RWPE2 (cell line): ENCODE measurements at regions not wholly inside any gene's neighbourhood (a gene's known extent, or its start where the extent isn't known, plus 50 kb on each side); places are given as distances from the start of the nearest gene placed in this dataset.

ENCODE experiments used
- ATAC-seq: fragments of 200-7000 bp; cut with Tn5 transposase; 3 replicates; pipeline ENCODE4 v1.9.1; 2021; ENCODE audit warnings: low read depth
- DNase-seq: peaks from one replicate; pipeline ENCODE4 v3.0.0-alpha.2; 2020; ENCODE audit warnings: low spot score
- H3K27ac ChIP-seq: fragments of 450-650 bp; 2 replicates; pipeline ENCODE4 v1.5.1; 2017; ENCODE audit warnings: mild to moderate bottlenecking; ENCODE audit not compliant: poor library complexity, severe bottlenecking
- H3K27me3 ChIP-seq: fragments of 250-450 bp; sonication (Bioruptor Pico); 2 replicates; pipeline ENCODE4 v1.5.1; 2021; ENCODE audit warnings: mild to moderate bottlenecking, moderate library complexity; ENCODE audit not compliant: insufficient read depth, poor library complexity, severe bottlenecking
- H3K36me3 ChIP-seq: fragments of 250-450 bp; sonication (Bioruptor Pico); 2 replicates; pipeline ENCODE4 v1.5.1; 2020; ENCODE audit warnings: low read depth, mild to moderate bottlenecking, moderate library complexity
- H3K4me1 ChIP-seq: fragments of 250-450 bp; sonication (Bioruptor Pico); 2 replicates; pipeline ENCODE4 v1.5.1; 2021; ENCODE audit warnings: mild to moderate bottlenecking, moderate library complexity; ENCODE audit not compliant: insufficient read depth, poor library complexity, severe bottlenecking
- H3K4me3 ChIP-seq: fragments of 250-450 bp; sonication (Bioruptor Pico); 2 replicates; pipeline ENCODE4 v1.5.1; 2021; ENCODE audit warnings: mild to moderate bottlenecking, moderate library complexity; ENCODE audit not compliant: severe bottlenecking
- H3K9me3 ChIP-seq: fragments of 250-450 bp; sonication (Bioruptor Pico); 2 replicates; pipeline ENCODE4 v1.5.1; 2021; ENCODE audit warnings: mild to moderate bottlenecking, moderate library complexity; ENCODE audit not compliant: severe bottlenecking
- CTCF ChIP-seq: fragments of 450-650 bp; IDR thresholded peaks from one replicate; pipeline ENCODE4 v1.5.1; 2017; ENCODE audit warnings: mild to moderate bottlenecking, moderate library complexity; ENCODE audit not compliant: poor library complexity, severe bottlenecking

- Histone ChIP-seq H3K27ac (no peak overlapping the region), H3K4me3 (no peak overlapping the region), H3K27me3 (no peaks in the 10 kb centered on the region), H3K4me1 (no peaks in the 10 kb centered on the region), H3K36me3 (no peaks in the 10 kb centered on the region), H3K9me3 (no peaks in the 10 kb centered on the region)
- ATAC-seq (no peak), DNase-seq (no peak)
- no peak for TF ChIP-seq CTCF
Observed at GRCh38 chr7:116377721-116378120, 121.8 kb upstream of the CAV2 start.

- no peak for TF ChIP-seq CTCF
- DNase-seq (no peak), ATAC-seq (no peak)
- no peaks in the 10 kb centered on the region for H3K4me1 ChIP-seq
- H3K27ac ChIP-seq: no peak overlapping the region
- no peak overlapping the region for H3K4me3 ChIP-seq
- no peaks in the 10 kb centered on the region for H3K9me3 ChIP-seq
- H3K27me3 ChIP-seq: no peaks in the 10 kb centered on the region
- H3K36me3 ChIP-seq: no peaks in the 10 kb centered on the region
Observed at GRCh38 chr7:116380025-116380424, 119.5 kb upstream of the CAV2 start.

GRCh38 chr7:116382375-116382774, 117.2 kb upstream of the CAV2 start:
- H3K36me3 ChIP-seq: no peaks in the 10 kb centered on the region
- ATAC-seq: no peak
- no peak overlapping the region for H3K4me3 ChIP-seq
- H3K4me1 ChIP-seq: no peaks in the 10 kb centered on the region
- TF ChIP-seq CTCF: no peak
- H3K27ac ChIP-seq: no peak overlapping the region
- no peak for DNase-seq
- H3K9me3 ChIP-seq: no peaks in the 10 kb centered on the region
- no peaks in the 10 kb centered on the region for H3K27me3 ChIP-seq

DNA sequence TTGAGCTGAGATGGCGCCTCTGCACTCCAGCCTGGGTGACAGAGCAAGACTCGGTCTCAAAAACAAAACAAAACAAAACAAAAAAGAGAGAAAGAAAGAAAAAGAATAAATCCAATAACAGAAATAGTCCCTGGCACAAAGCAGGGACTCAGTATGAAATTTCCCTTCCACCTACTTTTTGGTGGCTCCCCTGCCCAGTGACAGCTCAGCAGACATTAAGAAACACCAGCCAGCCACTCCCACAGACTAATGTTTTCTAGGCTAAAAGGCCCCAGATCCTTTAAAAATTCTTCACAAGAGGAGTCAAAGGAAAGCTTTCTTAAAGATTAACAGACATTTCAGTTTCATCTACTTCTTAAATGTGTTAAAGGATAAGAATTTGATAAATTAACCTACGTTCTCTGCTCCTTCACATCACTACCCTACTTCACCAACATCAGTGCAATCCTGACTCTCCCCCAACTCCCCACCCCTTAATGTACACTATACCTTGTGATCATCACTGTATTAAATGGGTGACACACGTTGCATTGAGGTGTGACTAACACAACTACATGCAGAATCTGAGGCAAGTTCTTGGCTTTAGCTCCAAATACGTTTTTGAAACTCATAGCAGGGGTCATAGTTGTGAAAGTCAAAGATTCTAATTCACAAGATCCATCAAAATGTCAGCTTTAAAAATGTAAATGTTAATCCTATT, 114.5 kb upstream of the CAV2 start:
- H3K27ac ChIP-seq: peak overlapping the region; percentile 2
- no peak for ATAC-seq
- H3K4me3 ChIP-seq: no peak overlapping the region

More for the DNA sequence above, 114.5 kb upstream of the CAV2 start:
- Histone ChIP-seq H3K4me1 (no peaks in the 10 kb centered on the region), H3K9me3 (no peaks in the 10 kb centered on the region), H3K27me3 (no peaks in the 10 kb centered on the region), H3K36me3 (no peaks in the 10 kb centered on the region)
- TF ChIP-seq CTCF: no peak
- no peak for DNase-seq
